ENCODE measurements at regions not wholly inside any gene's neighbourhood (a gene's known extent, or its start where the extent isn't known, plus 50 kb on each side); places are given as distances from the start of the nearest gene placed in this dataset.

- DNase-seq: no peak
These were observed 268.1 kb downstream of the NDUFA10 start for GRCh38 chr2:239756790-239757760.

GRCh38 chr2:239756031-239756789, 268.9 kb downstream of the NDUFA10 start:
- no peak for DNase-seq

GRCh38 chr2:239753401-239753837, 271.7 kb downstream of the NDUFA10 start:
- no peak for DNase-seq

- no peak for DNase-seq
These were observed 272.2 kb downstream of the NDUFA10 start for GRCh38 chr2:239752951-239753350.

GRCh38 chr2:239751679-239752355, 273.3 kb downstream of the NDUFA10 start:
- DNase-seq: peak; percentile 32

GRCh38 chr2:239750929-239751678, 274.0 kb downstream of the NDUFA10 start:
- no peak for DNase-seq

GRCh38 chr2:239750045-239750835, 274.9 kb downstream of the NDUFA10 start:
- DNase-seq: no peak

- DNase-seq: no peak
These were observed 275.8 kb downstream of the NDUFA10 start for GRCh38 chr2:239749272-239749873.

GRCh38 chr2:239748811-239749210, 276.3 kb downstream of the NDUFA10 start:
- no peak for DNase-seq

- no peak for DNase-seq
These were observed 277.4 kb downstream of the NDUFA10 start for GRCh38 chr2:239747771-239748170.

- no peak for DNase-seq
These were observed 277.9 kb downstream of the NDUFA10 start for GRCh38 chr2:239747274-239747673.

- DNase-seq: no peak
These were observed 278.4 kb downstream of the NDUFA10 start for GRCh38 chr2:239746559-239747246.

- no peak for DNase-seq
These were observed 279.5 kb downstream of the NDUFA10 start for GRCh38 chr2:239745386-239746227.

- DNase-seq: no peak
These were observed 280.3 kb downstream of the NDUFA10 start for GRCh38 chr2:239744706-239745340.

GRCh38 chr2:239743206-239743605, 281.9 kb downstream of the NDUFA10 start:
- DNase-seq: no peak

GRCh38 chr2:239742377-239742776, 282.8 kb downstream of the NDUFA10 start:
- no peak for DNase-seq

- DNase-seq: no peak
These were observed 285.9 kb downstream of the NDUFA10 start for GRCh38 chr2:239739206-239739605.

GRCh38 chr2:239738159-239738558, 287.0 kb downstream of the NDUFA10 start:
- no peak for DNase-seq

GRCh38 chr2:239737144-239737463, 288.0 kb downstream of the NDUFA10 start:
- DNase-seq: no peak
